ENCODE measurements at regions not wholly inside any gene's neighbourhood (a gene's known extent, or its start where the extent isn't known, plus 50 kb on each side); places are given as distances from the start of the nearest gene placed in this dataset.

DNA sequence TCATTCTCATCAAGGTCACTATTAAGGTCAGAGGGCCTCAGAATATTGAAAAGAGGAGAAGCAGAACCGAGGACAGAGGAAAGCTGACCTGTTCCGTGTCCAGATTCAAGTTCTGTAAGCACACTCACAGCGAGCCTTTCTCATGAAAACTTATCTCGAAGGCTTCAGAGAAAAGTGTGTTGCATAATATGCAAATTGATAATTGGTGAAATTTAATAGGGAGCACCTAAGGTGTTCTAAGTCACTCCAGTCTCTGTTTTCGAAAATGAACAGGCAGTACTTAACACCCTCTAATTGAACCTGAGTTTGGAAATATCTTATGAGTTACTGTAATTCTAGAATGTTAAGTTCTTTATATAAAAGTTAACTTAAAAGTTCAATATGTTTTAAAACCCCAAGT, 181.2 kb upstream of the PDE10A start:
- no peak for TF ChIP-seq POLR2A (IDR thresholded peaks at IDR 0.05)
- TF ChIP-seq, protein P1, sequence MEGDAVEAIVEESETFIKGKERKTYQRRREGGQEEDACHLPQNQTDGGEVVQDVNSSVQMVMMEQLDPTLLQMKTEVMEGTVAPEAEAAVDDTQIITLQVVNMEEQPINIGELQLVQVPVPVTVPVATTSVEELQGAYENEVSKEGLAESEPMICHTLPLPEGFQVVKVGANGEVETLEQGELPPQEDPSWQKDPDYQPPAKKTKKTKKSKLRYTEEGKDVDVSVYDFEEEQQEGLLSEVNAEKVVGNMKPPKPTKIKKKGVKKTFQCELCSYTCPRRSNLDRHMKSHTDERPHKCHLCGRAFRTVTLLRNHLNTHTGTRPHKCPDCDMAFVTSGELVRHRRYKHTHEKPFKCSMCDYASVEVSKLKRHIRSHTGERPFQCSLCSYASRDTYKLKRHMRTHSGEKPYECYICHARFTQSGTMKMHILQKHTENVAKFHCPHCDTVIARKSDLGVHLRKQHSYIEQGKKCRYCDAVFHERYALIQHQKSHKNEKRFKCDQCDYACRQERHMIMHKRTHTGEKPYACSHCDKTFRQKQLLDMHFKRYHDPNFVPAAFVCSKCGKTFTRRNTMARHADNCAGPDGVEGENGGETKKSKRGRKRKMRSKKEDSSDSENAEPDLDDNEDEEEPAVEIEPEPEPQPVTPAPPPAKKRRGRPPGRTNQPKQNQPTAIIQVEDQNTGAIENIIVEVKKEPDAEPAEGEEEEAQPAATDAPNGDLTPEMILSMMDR (IDR thresholded peaks at IDR 0.05), result no peak

Data from lower leg skin (tissue), 3 donors.